HG03342 (cell line): ENCODE measurements at regions not wholly inside any gene's neighbourhood (a gene's known extent, or its start where the extent isn't known, plus 50 kb on each side); places are given as distances from the start of the nearest gene placed in this dataset.

Source experiments
- ATAC-seq: cut with Tn5 transposase; IDR thresholded peaks from one replicate; pipeline ENCODE4 v1.9.1; 2021; ENCODE audit warnings: mild to moderate bottlenecking, moderate library complexity; ENCODE audit not compliant: unreplicated experiment

DNA sequence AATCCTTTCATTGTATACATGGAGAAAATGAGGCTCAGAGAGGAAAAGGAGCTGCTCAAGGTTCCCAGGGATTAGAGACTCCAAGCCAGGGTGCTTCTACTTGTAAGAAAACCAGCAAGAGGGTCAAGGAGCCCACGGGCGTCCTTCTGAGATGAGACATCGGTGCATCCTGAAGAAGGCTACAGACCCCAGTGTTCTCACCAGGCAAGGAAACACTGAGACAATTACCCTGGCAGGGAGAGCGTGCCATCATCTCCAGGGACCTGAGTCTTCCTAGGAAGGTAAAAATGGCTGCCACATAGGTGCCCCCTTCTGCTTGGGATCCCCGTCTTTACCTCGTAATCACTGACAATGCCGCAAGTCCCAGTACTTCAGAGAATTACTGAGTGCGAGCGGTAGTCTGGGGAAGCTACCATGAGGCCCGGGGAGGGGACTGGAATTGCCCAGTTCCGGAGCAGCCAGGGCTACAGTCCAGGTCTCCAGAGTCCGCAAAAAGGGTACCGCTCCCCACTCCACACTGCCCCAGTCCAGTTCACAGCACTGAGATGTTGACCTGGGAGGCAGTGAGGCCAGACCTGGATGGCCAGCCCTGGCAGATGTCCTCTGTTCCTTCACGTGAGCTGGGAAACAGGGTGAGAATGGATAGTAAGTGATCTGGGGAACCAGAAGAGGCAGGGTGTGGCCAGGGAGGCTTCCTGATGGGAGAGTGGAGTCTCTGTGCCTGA lies 164.7 kb upstream of the SMAD3 start:
- ATAC-seq: no peak

DNA sequence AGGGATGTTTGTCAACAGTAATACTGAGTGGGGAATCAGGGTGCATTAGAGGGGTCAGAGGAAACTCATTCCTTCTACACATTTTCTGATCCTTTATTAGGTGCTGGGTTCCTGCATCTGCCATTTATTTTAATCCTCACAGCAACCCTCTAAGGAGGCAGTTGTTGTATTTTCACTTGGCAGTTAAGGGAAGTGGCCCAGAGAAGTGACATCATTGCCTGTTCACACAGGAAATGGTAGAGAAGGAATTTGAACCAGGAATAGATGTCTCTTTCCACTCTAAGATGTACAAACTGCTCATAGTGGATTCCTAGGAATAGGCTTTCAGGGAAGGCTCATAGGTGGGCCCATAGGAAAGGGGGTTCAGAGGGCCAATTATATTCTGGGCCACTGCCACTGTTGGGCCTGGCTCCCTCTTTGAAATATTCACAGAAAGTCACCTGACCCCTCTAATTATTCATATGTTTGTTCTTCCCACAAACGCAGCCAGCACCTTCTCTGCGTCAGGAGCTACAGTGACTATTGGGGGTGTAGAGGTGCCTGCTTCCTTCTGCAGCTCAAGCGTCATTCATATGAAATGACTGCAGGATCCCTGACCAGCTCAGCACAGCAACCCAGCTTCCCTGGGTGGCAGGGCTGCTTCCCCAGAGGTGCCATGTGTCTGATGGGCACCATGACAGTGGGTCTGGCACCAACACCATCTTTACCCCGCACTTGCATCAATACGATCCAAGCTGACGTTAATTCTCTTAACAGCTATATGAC lies 163.9 kb upstream of the SMAD3 start:
- ATAC-seq: no peak

- no peak for ATAC-seq
Measured at GRCh38 chr15:66905185-66905584, 160.2 kb upstream of the SMAD3 start.

DNA sequence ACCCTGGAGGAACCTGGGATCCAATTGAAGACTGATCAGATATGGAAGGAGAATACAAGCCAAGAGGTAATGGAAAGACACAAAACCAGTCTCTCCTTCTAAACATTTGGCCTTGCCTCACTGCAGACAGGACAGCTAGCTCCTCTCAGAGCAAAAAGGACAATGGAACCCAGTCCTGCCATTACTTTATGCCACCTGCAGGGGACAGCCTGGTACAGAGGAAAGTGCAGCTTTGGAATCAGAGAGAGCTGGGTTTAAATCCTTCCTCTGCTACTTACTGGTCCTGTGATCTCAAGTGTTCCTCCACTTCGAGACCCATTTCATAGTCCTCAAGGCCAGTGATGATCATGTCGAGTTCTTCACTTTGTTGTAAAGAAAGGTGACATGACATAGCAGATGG lies 159.4 kb upstream of the SMAD3 start:
- ATAC-seq: no peak

DNA sequence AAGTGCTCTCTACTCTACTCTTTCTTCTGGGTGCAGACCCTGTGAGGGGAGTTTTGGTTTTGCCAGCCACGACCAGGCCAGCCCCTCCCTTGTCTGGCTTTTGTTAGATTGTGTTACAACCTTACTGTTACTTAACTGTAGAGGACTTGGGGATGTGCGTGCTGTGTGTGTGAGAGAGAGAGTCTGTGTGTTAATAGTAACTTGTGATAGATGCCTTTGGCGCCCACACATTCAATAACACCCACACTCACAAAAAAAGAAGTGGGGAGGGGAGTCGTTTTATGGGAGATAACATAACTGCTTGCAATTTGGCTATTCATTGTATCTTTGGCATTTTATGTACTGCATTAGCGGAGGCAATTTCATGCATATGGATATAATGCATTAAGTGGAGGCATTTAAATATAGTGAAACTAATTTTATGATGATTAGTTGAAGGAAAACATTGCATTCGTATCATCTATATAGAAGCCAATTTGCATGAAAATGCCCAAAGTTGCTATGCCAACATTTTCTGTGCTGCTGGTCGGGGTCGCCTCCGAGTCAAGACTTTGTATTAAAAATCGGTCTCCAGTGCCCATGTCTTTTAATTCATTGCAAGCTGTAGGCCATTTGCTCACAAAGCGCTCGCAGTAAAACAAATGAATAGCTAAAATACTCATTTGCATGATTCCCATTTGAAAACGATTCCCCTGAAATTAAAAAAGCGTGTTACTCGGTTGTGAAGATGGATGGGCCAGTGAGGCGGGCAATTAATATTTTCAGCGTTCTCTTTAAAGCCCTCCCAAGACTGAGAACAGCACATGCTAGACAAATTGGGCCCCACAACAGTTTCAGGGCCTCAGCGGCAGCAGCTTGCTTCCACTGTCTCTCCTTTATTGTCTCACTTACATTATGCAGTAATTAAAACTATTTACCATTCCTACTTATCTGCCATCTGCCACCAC lies 158.5 kb upstream of the SMAD3 start:
- ATAC-seq: no peak

DNA sequence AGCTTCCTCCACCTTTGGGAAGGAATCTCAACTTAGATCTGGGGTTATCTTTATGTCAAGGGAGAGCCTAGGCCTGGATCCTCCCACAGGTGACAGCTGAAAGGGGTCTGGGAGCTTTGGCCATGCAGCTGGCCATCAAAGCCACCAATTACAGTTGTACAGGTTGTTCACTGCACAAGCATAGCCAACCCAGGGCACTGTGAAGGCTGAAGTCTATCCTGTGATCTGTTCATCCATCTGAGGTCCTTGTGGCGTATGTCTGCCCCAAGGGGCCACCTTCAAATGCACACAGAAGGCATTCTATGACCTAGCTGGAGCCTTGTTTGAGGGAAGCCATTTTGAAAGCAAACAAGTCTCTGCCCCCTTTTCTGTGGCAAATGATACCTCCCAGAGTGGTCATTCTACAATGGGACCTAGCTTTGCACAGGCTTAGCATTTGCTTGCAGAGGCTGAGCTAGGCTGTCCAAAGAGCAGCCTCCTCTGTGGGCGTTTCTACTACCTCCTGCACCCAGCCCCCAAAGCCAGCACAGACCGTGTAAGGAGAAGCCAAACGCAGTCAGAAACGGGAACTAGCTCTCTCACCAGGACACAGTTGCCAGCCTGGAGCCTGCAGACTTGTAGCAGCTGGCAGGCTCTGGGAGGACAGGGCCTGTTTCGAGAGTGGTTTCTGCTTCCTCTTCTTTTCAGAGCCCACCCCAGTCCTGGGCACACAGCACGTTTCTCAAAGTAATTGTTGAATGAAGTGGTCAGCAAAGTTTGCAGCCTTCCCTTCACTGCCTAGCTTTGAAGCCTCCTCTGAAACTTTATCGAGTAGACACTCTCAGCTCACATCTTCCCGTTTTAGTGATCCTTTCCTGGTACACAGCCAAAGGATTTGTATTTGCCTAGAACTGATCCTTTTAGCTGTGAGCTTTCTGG lies 157.3 kb upstream of the SMAD3 start:
- ATAC-seq: no peak

DNA sequence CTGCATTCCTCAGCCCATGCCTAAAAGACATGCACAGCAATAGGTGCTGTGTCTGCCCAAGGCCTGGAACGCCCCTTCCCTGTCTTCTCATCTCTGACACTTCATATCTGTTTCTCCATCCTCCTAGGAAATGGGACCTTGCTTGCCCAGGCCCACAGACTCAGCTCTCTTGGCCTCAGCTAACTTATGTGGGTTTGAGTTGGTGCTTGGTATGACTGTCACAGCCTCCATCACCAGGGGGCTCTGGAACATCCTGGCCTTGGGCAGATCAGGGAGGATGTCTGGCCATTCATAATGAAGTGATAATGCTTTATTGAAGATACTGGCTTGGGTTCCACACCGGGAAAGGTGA lies 156.7 kb upstream of the SMAD3 start:
- no peak for ATAC-seq

DNA sequence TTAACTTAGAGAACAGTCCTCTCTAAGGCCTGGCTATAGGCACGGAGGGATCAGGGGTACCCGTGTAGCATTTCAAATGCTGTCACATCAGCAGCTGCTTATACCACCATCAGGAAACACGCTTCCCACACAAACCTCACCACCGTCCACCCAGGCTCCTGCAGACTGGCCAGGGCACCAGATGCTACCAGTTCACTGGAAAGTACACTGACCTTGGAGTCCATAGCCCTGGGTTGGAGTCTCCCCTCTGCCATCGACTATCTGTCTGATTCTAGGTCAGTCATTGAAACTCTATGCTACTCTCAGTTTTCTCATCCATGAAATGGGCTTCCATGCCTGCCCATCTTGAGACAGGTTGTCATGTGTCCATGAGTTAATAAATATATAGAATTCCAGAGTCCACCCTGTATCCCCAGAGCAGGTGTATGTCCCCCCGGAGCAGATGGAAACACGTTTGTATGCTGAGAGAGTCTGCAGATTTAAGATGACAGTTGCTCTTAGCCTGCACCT lies 156.0 kb upstream of the SMAD3 start:
- ATAC-seq: no peak

- ATAC-seq: no peak
Measured at GRCh38 chr15:66911131-66911700, 154.2 kb upstream of the SMAD3 start.

DNA sequence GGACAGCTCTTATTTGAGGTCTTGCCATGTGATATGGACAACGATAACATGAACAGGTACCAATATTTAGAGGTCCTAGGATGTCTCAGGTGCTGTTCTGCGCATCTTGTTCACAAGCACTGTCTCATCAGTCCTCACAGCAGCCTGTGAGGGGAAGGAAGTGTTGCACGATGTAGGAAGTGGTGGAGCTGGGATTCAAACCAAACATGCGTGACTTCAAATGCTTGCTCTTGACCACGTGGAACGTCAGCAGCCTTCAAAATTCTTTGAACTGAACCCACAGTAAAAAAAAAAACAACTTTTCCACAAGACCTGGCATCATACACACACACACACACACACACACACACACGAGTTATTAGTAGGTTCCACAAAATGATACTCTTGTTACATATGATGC lies 153.4 kb upstream of the SMAD3 start:
- no peak for ATAC-seq

DNA sequence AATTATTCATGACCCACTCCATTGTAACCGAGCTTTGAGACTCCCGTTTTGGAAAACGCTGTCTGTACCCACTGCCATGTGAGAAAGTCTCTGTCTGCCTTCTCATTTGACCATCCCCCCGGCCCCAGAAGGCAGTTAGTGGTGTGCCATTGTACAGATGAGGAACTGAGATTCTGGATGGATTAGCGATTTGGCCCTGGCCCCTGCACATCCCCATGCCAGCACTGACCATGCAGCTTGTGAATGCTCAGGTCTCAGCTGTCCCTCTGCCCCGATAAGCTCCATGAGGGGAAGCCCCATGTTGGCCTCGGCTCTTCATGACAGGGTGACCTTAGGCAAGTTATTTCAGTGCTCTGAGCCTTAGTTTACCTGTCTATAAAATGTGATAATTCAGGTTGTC lies 153.0 kb upstream of the SMAD3 start:
- ATAC-seq: no peak

- ATAC-seq: no peak
Measured at GRCh38 chr15:66917904-66918448, 147.4 kb upstream of the SMAD3 start.

DNA sequence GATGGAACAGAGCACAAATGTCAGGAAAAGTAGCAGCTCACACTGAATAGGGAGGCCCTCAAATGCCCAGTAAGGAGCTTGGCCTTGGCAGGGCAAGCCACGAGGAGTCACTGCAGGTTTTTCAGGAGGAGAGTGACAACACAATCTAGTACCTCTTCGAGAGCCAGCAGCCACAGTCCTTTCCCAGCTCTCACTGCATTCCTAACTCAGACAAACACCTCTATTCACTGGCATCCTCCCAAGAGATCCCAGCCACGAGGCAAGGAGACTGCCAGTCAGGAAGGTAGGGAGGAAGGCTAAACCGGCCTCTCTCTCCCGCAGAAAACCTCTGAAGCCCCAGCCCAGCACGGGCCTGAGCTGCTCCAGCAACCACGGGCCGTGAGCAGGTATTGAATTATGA lies 146.0 kb upstream of the SMAD3 start:
- no peak for ATAC-seq

GRCh38 chr15:66921319-66921915 lies 144.0 kb upstream of the SMAD3 start:
- no peak for ATAC-seq

GRCh38 chr15:66922608-66923007 lies 142.8 kb upstream of the SMAD3 start:
- ATAC-seq: no peak

- ATAC-seq: no peak
Measured at GRCh38 chr15:66923438-66923881, 141.9 kb upstream of the SMAD3 start.

DNA sequence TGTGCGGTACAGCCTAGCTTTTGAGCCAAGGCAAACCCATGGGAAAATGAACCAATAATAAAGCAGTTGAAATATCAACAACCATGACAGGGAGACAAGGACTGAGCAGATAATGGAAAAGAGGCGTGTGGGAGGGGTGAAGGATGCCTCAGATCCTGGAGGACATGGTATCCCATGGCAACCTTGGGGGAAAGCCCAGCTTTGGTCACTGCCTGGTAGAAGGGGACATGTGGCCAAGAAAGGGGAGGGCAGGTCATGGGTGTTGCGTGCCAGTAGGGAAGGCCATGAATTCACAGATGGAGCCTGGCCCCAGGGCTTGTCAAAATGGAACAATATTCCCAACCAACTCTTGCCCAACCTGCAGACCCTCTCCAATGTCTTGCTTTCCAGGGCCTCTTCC lies 140.5 kb upstream of the SMAD3 start:
- no peak for ATAC-seq

GRCh38 chr15:66925721-66926120 lies 139.7 kb upstream of the SMAD3 start:
- no peak for ATAC-seq
